Endothelial cell of umbilical vein (primary cell): ENCODE measurements at regions not wholly inside any gene's neighbourhood (a gene's known extent, or its start where the extent isn't known, plus 50 kb on each side); places are given as distances from the start of the nearest gene placed in this dataset.

Experiments used
- BruUV-seq: library from RNA; stranded (reverse); fragments of 400-500 nt; replicated peaks from 2 replicates; lab custom pipeline; 2021; lab: Mats Ljungman, UMichigan
- CTCF ChIA-PET: fragments of 300-600, 350-600 bp; sonication (Branson Sonifier 250); formaldehyde crosslinking; loops from one replicate; lab custom pipeline; 2021; ENCODE audit warnings: antibody characterized with exemption, inconsistent platforms; lab: Charles Lee
- POLR2A ChIA-PET: fragments of 300-600, 350-600 bp; sonication (Branson Sonifier 250); formaldehyde crosslinking; loops from one replicate; lab custom pipeline; 2021; ENCODE audit warnings: antibody characterized with exemption, inconsistent platforms; lab: Charles Lee
- DNase-seq: peaks from one replicate; pipeline ENCODE4 v3.0.0-alpha.2; 2011; ENCODE audit warnings: low read depth, low spot score
- FAIRE-seq: peaks from 2 replicates; lab custom pipeline; 2011; peaks lifted over from hg19 to GRCh38; lab: Jason Lieb, UNC
- H2AFZ ChIP-seq: 2 replicates; pipeline ENCODE4 v1.6.0; 2012; ENCODE audit warnings: low read depth, low read length, control low read depth, inconsistent platforms
- H3K27ac ChIP-seq: 2 replicates; pipeline ENCODE4 v1.5.1; 2011; ENCODE audit warnings: low read depth, mild to moderate bottlenecking, control low read depth, low read length, moderate library complexity; ENCODE audit not compliant: insufficient read depth
- H3K27me3 ChIP-seq, 2 experiments: 2 replicates each; pipeline versions ENCODE4 v1.6.0 to v1.6.1; 2011; ENCODE audit warnings: low read length in 2 of 2, mixed read lengths in 1 of 2; ENCODE audit not compliant: control insufficient read depth in 2 of 2, insufficient read depth in 2 of 2
- H3K36me3 ChIP-seq, 2 experiments: 2 replicates in 1 of 2; 3 replicates in 1 of 2; pipeline ENCODE4 v1.5.1; 2011; ENCODE audit warnings: low read length in 2 of 2, mild to moderate bottlenecking in 1 of 2, moderate library complexity in 1 of 2; ENCODE audit not compliant: control insufficient read depth in 2 of 2, insufficient read depth in 2 of 2; ENCODE audit errors: extremely low read depth in 1 of 2
- H3K4me1 ChIP-seq: 3 replicates; pipeline ENCODE4 v1.5.1; 2011; ENCODE audit warnings: mild to moderate bottlenecking, low read length; ENCODE audit not compliant: control insufficient read depth, insufficient read depth; ENCODE audit errors: extremely low read depth
- H3K4me2 ChIP-seq: 2 replicates; pipeline ENCODE4 v1.6.1; 2011; ENCODE audit warnings: low read length, control low read depth, mixed read lengths; ENCODE audit not compliant: insufficient read depth
- H3K4me3 ChIP-seq, 3 experiments: fragments of 200-600 bp in 1 of 3; sonication (generic), shearing (Covaris generic) in 1 of 3; replicated peaks in 1 of 3; 2 replicates each; pipeline ENCODE4 v1.5.1; 2011 to 2016; ENCODE audit warnings: control low read depth in 3 of 3, low read length in 3 of 3, mild to moderate bottlenecking in 2 of 3, inconsistent platforms in 1 of 3, low read depth in 1 of 3, moderate library complexity in 1 of 3; ENCODE audit not compliant: insufficient read depth in 1 of 3
- H3K79me2 ChIP-seq: 2 replicates; pipeline ENCODE4 v1.6.0; 2012; ENCODE audit warnings: low read length, inconsistent platforms; ENCODE audit not compliant: control insufficient read depth, insufficient read depth
- H3K9ac ChIP-seq: replicated peaks from 2 replicates; pipeline ENCODE3; 2011; ENCODE audit warnings: low read length, control low read depth; ENCODE audit not compliant: insufficient read depth; ENCODE audit errors: extremely low read depth
- H3K9me1 ChIP-seq: replicated peaks from 3 replicates; pipeline ENCODE4 v1.6.0; 2011; ENCODE audit warnings: mild to moderate bottlenecking, low read length; ENCODE audit not compliant: control insufficient read depth, insufficient read depth; ENCODE audit errors: extremely low read depth
- H3K9me3 ChIP-seq: replicated peaks from 2 replicates; pipeline ENCODE4 v1.5.1; 2012; ENCODE audit warnings: low read length, inconsistent platforms; ENCODE audit not compliant: control insufficient read depth, insufficient read depth
- H4K20me1 ChIP-seq: replicated peaks from 2 replicates; pipeline ENCODE3; 2011; ENCODE audit warnings: mild to moderate bottlenecking, low read length; ENCODE audit not compliant: control insufficient read depth, insufficient read depth; ENCODE audit errors: extremely low read depth
- CTCF ChIP-seq, 2 donors: IDR thresholded peaks; 1 replicate in 1 of 2; 2 replicates in 1 of 2; pipeline ENCODE4 v1.5.1; 2011; ENCODE audit warnings: low read length in 2 of 2, mild to moderate bottlenecking in 2 of 2, moderate library complexity in 2 of 2, control low read depth in 1 of 2, inconsistent platforms in 1 of 2, low read depth in 1 of 2; ENCODE audit not compliant: insufficient read depth in 1 of 2; ENCODE audit errors: extremely low read depth in 1 of 2
- EZH2 ChIP-seq: IDR thresholded peaks from 2 replicates; pipeline ENCODE4 v1.6.1; 2012; ENCODE audit warnings: borderline replicate concordance, low read depth, mild to moderate bottlenecking, moderate library complexity, low read length, inconsistent platforms; ENCODE audit not compliant: severe bottlenecking
- FOS ChIP-seq: IDR thresholded peaks from 2 replicates; pipeline ENCODE4 v1.6.1; 2011; ENCODE audit warnings: mild to moderate bottlenecking, low read length, moderate library complexity, borderline replicate concordance; ENCODE audit not compliant: insufficient read depth
- GATA2 ChIP-seq: IDR thresholded peaks from 2 replicates; pipeline ENCODE4 v1.7.0; 2011; ENCODE audit warnings: low read depth, mild to moderate bottlenecking, moderate library complexity, mixed read lengths, low read length; ENCODE audit not compliant: insufficient read length, insufficient read depth
- JUN ChIP-seq: IDR thresholded peaks from 2 replicates; pipeline ENCODE4 v1.6.1; 2011; ENCODE audit warnings: borderline replicate concordance, low read depth; ENCODE audit not compliant: insufficient read length, insufficient read depth
- MAX ChIP-seq: IDR thresholded peaks from 2 replicates; pipeline ENCODE4 v1.6.1; 2011; ENCODE audit not compliant: insufficient read depth, insufficient read length
- MYC ChIP-seq: IDR thresholded peaks from one replicate; pipeline ENCODE4 v1.6.1; 2011; ENCODE audit warnings: mild to moderate bottlenecking, low read depth, low read length
- POLR2A ChIP-seq: IDR thresholded peaks from 2 replicates; pipeline ENCODE4 v1.6.1; 2012; ENCODE audit warnings: low read depth, mild to moderate bottlenecking, control low read depth, low read length
- POLR2AphosphoS5 ChIP-seq: IDR thresholded peaks from 2 replicates; pipeline ENCODE4 v1.6.1; 2012; ENCODE audit warnings: low read depth, mild to moderate bottlenecking, control low read depth, low read length, moderate library complexity; ENCODE audit not compliant: insufficient read depth
- dilution Hi-C: fragments of 300-500 bp; cut with MboI; formaldehyde crosslinking; loops from one replicate; pipeline ENCODE4 v1.15.0; 2019; ENCODE audit warnings: low sequenced_read_pairs; ENCODE audit not compliant: extremely low pct_ligation_motif_present
- intact Hi-C: fragments of 100-400 bp; cut with micrococcal nuclease; formaldehyde crosslinking; loops from one replicate; pipeline ENCODE4 v1.10.0; 2022

- Histone ChIP-seq H3K4me2 (no peak overlapping the region), H4K20me1 (no peaks in the 10 kb centered on the region), H3K27me3 (no peaks in the 10 kb centered on the region), H3K36me3 (no peaks in the 10 kb centered on the region), H3K9me1 (no peaks in the 10 kb centered on the region), H3K9ac (no peak overlapping the region), H3K27ac (no peak overlapping the region), H3K4me1 (no peaks in the 10 kb centered on the region), H3K79me2 (no peaks in the 10 kb centered on the region), H3K9me3 (no peaks in the 10 kb centered on the region), H3K4me3 (no peak overlapping the region), H2AFZ (no peak overlapping the region)
- ChIA-PET CTCF (interaction anchor here (0.6 kb wide), 1 partner anchor 236 kb away, joined by 3 read pairs; no protein-coding TSS in a partner anchor), POLR2A (interaction anchor here (0.6 kb wide), 1 partner anchor 259 kb away, joined by 3 read pairs; no protein-coding TSS in a partner anchor)
- no TSS peak for BruUV-seq
- intact Hi-C loops: no loop called here
- DNase-seq: no peak
- dilution Hi-C loops: no loop called here
- no peak for TF ChIP-seq EZH2
- TF ChIP-seq CTCF (IDR thresholded peaks at IDR 0.05; ENCODE audit: extremely low read depth in 1 of 2, insufficient read depth in 1 of 2, low read depth in 1 of 2, low read length in 2 of 2): no peak
- no peak for TF ChIP-seq FOS
- no peak for FAIRE-seq
Measured at GRCh38 chr5:158245513-158245912, 386.6 kb upstream of the CLINT1 start.

GRCh38 chr5:158244882-158245281 is 385.9 kb upstream of the CLINT1 start:
- no peaks in the 10 kb centered on the region for H4K20me1 ChIP-seq
- CTCF ChIA-PET: no interaction called here
- no TSS peak for BruUV-seq

More at GRCh38 chr5:158244882-158245281, 385.9 kb upstream of the CLINT1 start:
- Histone ChIP-seq H3K9me3 (no peaks in the 10 kb centered on the region), H3K9me1 (no peaks in the 10 kb centered on the region), H3K36me3 (no peaks in the 10 kb centered on the region), H3K27ac (no peak overlapping the region), H3K4me1 (no peaks in the 10 kb centered on the region), H3K9ac (no peak overlapping the region), H3K4me2 (no peak overlapping the region), H2AFZ (no peak overlapping the region), H3K79me2 (no peaks in the 10 kb centered on the region), H3K4me3 (no peak overlapping the region), H3K27me3 (no peaks in the 10 kb centered on the region)
- DNase-seq: no peak
- TF ChIP-seq POLR2AphosphoS5 (no peak), EZH2 (no peak), MAX (no peak), JUN (no peak), GATA2 (no peak), FOS (no peak), POLR2A (no peak), MYC (no peak), CTCF (IDR thresholded peaks at IDR 0.05; ENCODE audit: extremely low read depth in 1 of 2, insufficient read depth in 1 of 2, low read depth in 1 of 2, low read length in 2 of 2) (no peak)
- FAIRE-seq: no peak
- POLR2A ChIA-PET: no interaction called here
- dilution Hi-C loops: no loop called here
- intact Hi-C loops: no loop called here
